GM23338 (cell line): ENCODE measurements at regions not wholly inside any gene's neighbourhood (a gene's known extent, or its start where the extent isn't known, plus 50 kb on each side); places are given as distances from the start of the nearest gene placed in this dataset.
A peak's percentile ranks its signal among the peaks of the same experiment; 100 is the strongest.

Experiments
- ATAC-seq: fragments of 200-7000 bp; cut with Tn5 transposase; 3 replicates; pipeline ENCODE4 v1.9.1; 2020
- DNase-seq: peaks from one replicate; pipeline ENCODE4 v3.0.0-alpha.2; 2015; ENCODE audit warnings: low spot score
- H2AFZ ChIP-seq: fragments of 200-600 bp; sonication (generic); 2 replicates; pipeline ENCODE4 v1.8.0; 2016; ENCODE audit warnings: antibody characterized with exemption, mild to moderate bottlenecking, moderate library complexity
- H3F3A ChIP-seq: fragments of 200-600 bp; sonication (generic); replicated peaks from 2 replicates; pipeline ENCODE4 v1.8.0; 2017; ENCODE audit warnings: antibody characterized with exemption, mixed run types, low read depth
- H3K27ac ChIP-seq: fragments of 200-600 bp; sonication (generic); 2 replicates; pipeline ENCODE4 v1.6.1; 2016; ENCODE audit warnings: low read depth
- H3K27me3 ChIP-seq: fragments of 200-600 bp; sonication (generic); 2 replicates; pipeline ENCODE4 v1.8.0; 2016; ENCODE audit warnings: mild to moderate bottlenecking, mixed run types, moderate library complexity; ENCODE audit not compliant: insufficient read depth
- H3K36me3 ChIP-seq: fragments of 200-600 bp; sonication (generic); 2 replicates; pipeline ENCODE4 v1.8.0; 2016; ENCODE audit warnings: mild to moderate bottlenecking; ENCODE audit not compliant: insufficient read depth
- H3K4me1 ChIP-seq: fragments of 200-600 bp; sonication (generic); 2 replicates; pipeline ENCODE4 v1.8.0; 2016; ENCODE audit warnings: mild to moderate bottlenecking, moderate library complexity; ENCODE audit not compliant: insufficient read depth
- H3K4me2 ChIP-seq: fragments of 200-600 bp; sonication (generic); 2 replicates; pipeline ENCODE4 v1.7.1; 2017; ENCODE audit warnings: mixed run types
- H3K4me3 ChIP-seq: fragments of 200-600 bp; sonication (generic); 2 replicates; pipeline ENCODE4 v1.6.1; 2016; ENCODE audit warnings: mixed run types
- H3K79me2 ChIP-seq: fragments of 200-600 bp; sonication (generic); replicated peaks from 2 replicates; pipeline ENCODE4 v1.8.0; 2017; ENCODE audit warnings: mild to moderate bottlenecking; ENCODE audit not compliant: insufficient read depth
- H3K9me2 ChIP-seq: fragments of 200-600 bp; sonication (generic); 2 replicates; pipeline ENCODE4 v1.8.0; 2017; ENCODE audit not compliant: insufficient read depth
- H4K20me1 ChIP-seq: fragments of 200-600 bp; sonication (generic); replicated peaks from 2 replicates; pipeline ENCODE4 v1.8.0; 2017; ENCODE audit warnings: mild to moderate bottlenecking; ENCODE audit not compliant: insufficient read depth
- H3K27ac Mint-ChIP-seq: 2 replicates; pipeline ENCODE4 v1.8.0; 2020; ENCODE audit warnings: inconsistent platforms, mild to moderate bottlenecking, moderate library complexity, mixed read lengths
- H3K27me3 Mint-ChIP-seq: 3 replicates; pipeline ENCODE4 v1.8.0; 2022; ENCODE audit warnings: low read depth, mild to moderate bottlenecking, moderate library complexity, mixed read lengths, inconsistent platforms; ENCODE audit not compliant: insufficient read depth, poor library complexity
- H3K36me3 Mint-ChIP-seq: 3 replicates; pipeline ENCODE4 v1.8.0; 2021; ENCODE audit warnings: low read depth, mild to moderate bottlenecking, inconsistent platforms, moderate library complexity, mixed read lengths
- H3K4me1 Mint-ChIP-seq: 3 replicates; pipeline ENCODE4 v1.8.0; 2020; ENCODE audit warnings: mild to moderate bottlenecking, inconsistent platforms, mixed read lengths
- H3K4me3 Mint-ChIP-seq: 3 replicates; pipeline ENCODE4 v1.8.0; 2021; ENCODE audit warnings: moderate library complexity, mild to moderate bottlenecking, inconsistent platforms, mixed read lengths
- H3K9me3 Mint-ChIP-seq: 3 replicates; pipeline ENCODE4 v1.8.0; 2020; ENCODE audit warnings: moderate library complexity, mild to moderate bottlenecking, inconsistent platforms, mixed read lengths
- CREB1 ChIP-seq: fragments of 250-450 bp; sonication (Bioruptor Pico); IDR thresholded peaks from 2 replicates; pipeline ENCODE4 v1.5.0; 2020; ENCODE audit warnings: low read depth, mild to moderate bottlenecking, moderate library complexity
- CTCF ChIP-seq, 2 experiments: fragments of 200-600 bp in 1 of 2; sonication (generic) in 1 of 2; conservative IDR thresholded peaks; 2 replicates each; pipeline versions ENCODE4 v1.5.1 to v1.6.1; 2016 to 2017; ENCODE audit warnings: antibody characterized with exemption in 2 of 2, low read depth in 2 of 2, mild to moderate bottlenecking in 2 of 2, moderate library complexity in 1 of 2
- ETS1 ChIP-seq: IDR thresholded peaks from 2 replicates; pipeline ENCODE4 v1.6.1; 2016; ENCODE audit warnings: antibody characterized with exemption
- EZH2 ChIP-seq: fragments of 200-600 bp; sonication (generic); IDR thresholded peaks from one replicate; pipeline ENCODE4 v1.8.0; 2017; ENCODE audit warnings: antibody characterized with exemption, mild to moderate bottlenecking, low read depth; ENCODE audit not compliant: unreplicated experiment
- EZH2phosphoT487 ChIP-seq: fragments of 200-600 bp; sonication (generic); IDR thresholded peaks from one replicate; pipeline ENCODE4 v1.8.1; 2018; ENCODE audit warnings: antibody characterized with exemption; ENCODE audit not compliant: unreplicated experiment
- JUNB ChIP-seq: IDR thresholded peaks from one replicate; pipeline ENCODE4 v1.6.1; 2016; ENCODE audit warnings: antibody characterized with exemption; ENCODE audit not compliant: unreplicated experiment
- NANOG ChIP-seq: IDR thresholded peaks from 2 replicates; pipeline ENCODE4 v1.6.1; 2016; ENCODE audit warnings: antibody characterized with exemption, borderline replicate concordance
- POLR2AphosphoS5 ChIP-seq: IDR thresholded peaks from 2 replicates; pipeline ENCODE4 v1.6.1; 2016; ENCODE audit warnings: antibody characterized with exemption, low read depth
- REST ChIP-seq: IDR thresholded peaks from one replicate; pipeline ENCODE4 v1.6.1; 2018; ENCODE audit warnings: antibody characterized with exemption; ENCODE audit not compliant: unreplicated experiment
- STAT1 ChIP-seq: IDR thresholded peaks from one replicate; pipeline ENCODE4 v1.6.1; 2016; ENCODE audit warnings: antibody characterized with exemption; ENCODE audit not compliant: unreplicated experiment
- ZNF114 ChIP-seq: fragments of 250-450 bp; sonication (Bioruptor Pico); IDR thresholded peaks from 2 replicates; pipeline ENCODE4 v1.5.0; 2020; ENCODE audit warnings: mild to moderate bottlenecking, moderate library complexity
- ZNF331 ChIP-seq: fragments of 250-450 bp; sonication (Bioruptor Pico); IDR thresholded peaks from 2 replicates; pipeline ENCODE4 v1.5.0; 2020; ENCODE audit warnings: low read depth, mild to moderate bottlenecking, moderate library complexity
- ZNF462 ChIP-seq: fragments of 250-450 bp; sonication (Bioruptor Pico); IDR thresholded peaks from 2 replicates; pipeline ENCODE4 v1.5.0; 2020; ENCODE audit warnings: mild to moderate bottlenecking, moderate library complexity

- Mint-ChIP-seq H3K27ac (no peak overlapping the region), H3K4me1 (peaks cover 32% of the 10 kb centered on the region), H3K36me3 (peaks cover 6% of the 10 kb centered on the region; the same call in 2 of the 3 replicates), H3K27me3 (peaks cover 11% of the 10 kb centered on the region), H3K4me3 (no peak overlapping the region), H3K9me3 (peaks cover 9% of the 10 kb centered on the region; the same call in 1 of the 3 replicates)
- 0 out of 2 replicates have a peak, but pooled peaks cover 3% of the 10 kb centered on the region for H3F3A ChIP-seq
- TF ChIP-seq EZH2phosphoT487 (no peak), CREB1 (CRISPR knock-in tag) (no peak), JUNB (no peak), ZNF462 (CRISPR knock-in tag) (no peak), REST (no peak), NANOG (no peak), EZH2 (no peak), POLR2AphosphoS5 (no peak), ZNF114 (CRISPR knock-in tag) (no peak), STAT1 (no peak), ETS1 (no peak), ZNF331 (CRISPR knock-in tag) (no peak), CTCF (conservative IDR thresholded peaks at IDR 0.05; ENCODE audit: low read depth in 2 of 2) (no peak)
- 0 out of 2 replicates have a peak, but pooled peaks cover 3% of the 10 kb centered on the region for H3K36me3 ChIP-seq
- H3K4me1 ChIP-seq, result peaks cover 40% of the 10 kb centered on the region
- DNase-seq (no peak), ATAC-seq (no peak)
- peak overlapping the region; percentile 96; the same call in 1 of the 2 replicates for H3K27ac ChIP-seq
- H3K79me2 ChIP-seq, result peaks cover 3% of the 10 kb centered on the region; the same call in 1 of the 2 replicates
- no peak overlapping the region for H3K4me2 ChIP-seq
- no peak overlapping the region for H2AFZ ChIP-seq
- H4K20me1 ChIP-seq, result no peaks in the 10 kb centered on the region
- no peaks in the 10 kb centered on the region for H3K27me3 ChIP-seq
- no peak overlapping the region for H3K4me3 ChIP-seq
- H3K9me2 ChIP-seq, result no peaks in the 10 kb centered on the region; the same call in 1 of the 2 replicates
These were observed 272.9 kb downstream of the PRL start for GRCh38 chr6:22023937-22024336.
